Mononuclear cell (primary cell): ENCODE measurements at regions not wholly inside any gene's neighbourhood (a gene's known extent, or its start where the extent isn't known, plus 50 kb on each side); places are given as distances from the start of the nearest gene placed in this dataset.

ENCODE experiments used
- H3K27me3 ChIP-seq: 2 replicates; pipeline ENCODE4 v1.6.0; 2011; ENCODE audit warnings: low read length, control low read depth; ENCODE audit not compliant: insufficient read depth
- H3K4me1 ChIP-seq: 2 replicates; pipeline ENCODE4 v1.5.1; 2011; ENCODE audit warnings: mild to moderate bottlenecking, low read length, control low read depth; ENCODE audit not compliant: insufficient read depth
- H3K4me3 ChIP-seq: 2 replicates; pipeline ENCODE4 v1.5.1; 2011; ENCODE audit warnings: mild to moderate bottlenecking, low read length, moderate library complexity
- H3K9me3 ChIP-seq: 2 replicates; pipeline ENCODE4 v1.5.1; 2011; ENCODE audit warnings: low read depth, mild to moderate bottlenecking, control low read depth, low read length

DNA sequence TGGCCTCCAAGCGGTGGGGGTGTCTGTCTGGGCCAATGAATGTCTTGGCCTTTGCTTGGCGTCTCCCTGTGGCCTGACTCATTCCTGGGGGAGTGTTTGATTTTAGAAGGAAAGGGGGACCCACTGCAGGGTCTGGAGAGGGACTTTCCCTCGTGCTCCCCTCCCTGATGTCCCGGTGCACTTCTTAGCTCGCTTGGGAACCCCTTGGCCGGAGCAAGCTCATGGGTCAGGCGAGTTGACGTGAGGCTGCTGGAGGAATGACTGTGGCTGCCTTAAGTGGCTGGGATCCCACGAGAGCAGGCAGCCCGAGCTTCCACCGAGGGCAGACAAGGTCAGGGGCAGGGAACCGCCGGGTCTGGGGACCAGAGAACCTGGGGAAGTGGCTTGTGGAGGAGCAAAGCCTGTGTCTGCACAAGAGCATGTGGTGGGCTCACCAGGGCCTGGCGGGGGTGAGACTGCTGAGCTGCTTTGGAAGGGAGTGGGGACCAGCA lies 218.4 kb upstream of the C14orf180 start:
- no peak overlapping the region for H3K4me3 ChIP-seq
- no peaks in the 10 kb centered on the region for H3K9me3 ChIP-seq
- no peaks in the 10 kb centered on the region for H3K27me3 ChIP-seq
- H3K4me1 ChIP-seq: no peaks in the 10 kb centered on the region

DNA sequence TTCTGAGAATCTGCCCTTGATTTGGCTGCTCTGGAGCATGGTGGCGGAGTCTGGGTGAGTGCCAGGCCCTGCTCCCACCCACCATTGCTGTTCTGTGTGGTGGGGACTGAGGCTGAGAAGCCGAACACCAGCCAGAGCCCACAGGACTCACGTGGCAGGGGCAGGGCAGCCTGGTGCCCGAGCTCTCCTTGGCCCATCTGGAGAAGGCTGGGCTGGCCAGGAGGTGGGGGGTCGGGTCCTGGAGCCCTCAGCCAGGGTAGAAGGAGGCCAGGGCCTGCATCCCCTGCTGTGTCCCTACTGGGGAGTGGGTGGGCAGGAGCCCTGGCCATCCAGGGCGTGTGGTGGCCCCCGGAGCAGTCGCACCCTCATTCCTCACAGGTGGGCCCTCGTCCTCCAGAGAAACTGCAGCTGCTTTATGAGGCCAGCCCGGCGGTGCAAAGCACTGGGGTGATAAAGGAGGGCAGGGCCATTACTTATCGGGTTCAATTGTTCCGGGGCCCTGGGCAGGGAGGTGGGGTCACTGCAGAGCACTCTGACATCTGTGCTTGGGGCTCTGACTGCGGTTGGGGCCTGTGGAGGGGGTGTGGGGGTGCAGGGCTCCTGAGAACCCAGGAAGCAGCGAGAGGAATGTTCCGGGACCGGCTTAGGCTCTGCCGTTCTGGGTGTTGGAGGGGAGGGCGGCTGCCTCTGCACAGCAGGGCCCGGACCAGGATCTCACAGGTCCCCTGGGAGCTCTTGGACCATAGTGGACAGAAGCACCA lies 217.5 kb upstream of the C14orf180 start:
- no peaks in the 10 kb centered on the region for H3K4me1 ChIP-seq
- no peaks in the 10 kb centered on the region for H3K27me3 ChIP-seq
- H3K4me3 ChIP-seq: no peak overlapping the region
- H3K9me3 ChIP-seq: no peaks in the 10 kb centered on the region

DNA sequence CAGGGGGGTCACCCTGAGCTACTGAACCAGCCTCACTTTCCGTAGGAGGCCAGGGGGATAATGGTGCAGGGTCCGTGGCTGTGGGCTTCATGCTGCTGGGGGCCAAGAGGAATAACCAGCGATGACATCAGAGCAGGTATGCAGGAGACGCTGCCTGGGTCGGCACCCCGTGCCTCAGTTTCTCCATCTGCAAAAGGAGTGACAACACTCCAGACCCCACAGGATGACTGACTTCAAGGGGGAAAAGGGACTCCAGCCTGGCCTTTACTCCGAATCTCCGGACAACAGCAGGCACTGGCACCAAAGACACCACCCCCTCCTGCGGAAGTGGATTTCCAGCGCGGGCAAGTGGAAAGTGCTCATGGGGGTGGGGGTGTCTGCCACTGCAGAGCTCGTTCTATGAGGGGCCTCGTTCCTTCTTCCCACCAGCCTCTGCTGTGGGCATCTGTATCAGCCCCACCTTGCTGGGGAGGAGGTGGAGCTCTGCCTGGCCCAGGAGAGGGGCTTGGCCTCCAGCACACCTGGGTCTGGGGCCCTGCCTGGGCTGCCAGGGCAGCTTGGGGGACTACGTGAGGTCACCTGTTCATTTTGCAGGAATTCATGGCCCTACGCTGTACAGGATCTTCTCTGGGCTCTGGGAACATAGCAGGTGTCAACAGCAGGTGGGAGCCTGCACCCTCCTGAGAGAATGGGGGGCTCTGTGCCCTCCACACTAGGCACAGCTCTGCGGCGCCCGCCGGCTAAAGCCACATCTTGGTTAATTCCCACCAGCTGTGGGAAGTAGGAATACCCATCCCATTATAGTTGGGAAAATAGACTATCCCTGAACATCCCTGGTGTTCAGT lies 216.6 kb upstream of the C14orf180 start:
- H3K4me1 ChIP-seq: no peaks in the 10 kb centered on the region
- H3K9me3 ChIP-seq: no peaks in the 10 kb centered on the region
- no peak overlapping the region for H3K4me3 ChIP-seq
- H3K27me3 ChIP-seq: no peaks in the 10 kb centered on the region

DNA sequence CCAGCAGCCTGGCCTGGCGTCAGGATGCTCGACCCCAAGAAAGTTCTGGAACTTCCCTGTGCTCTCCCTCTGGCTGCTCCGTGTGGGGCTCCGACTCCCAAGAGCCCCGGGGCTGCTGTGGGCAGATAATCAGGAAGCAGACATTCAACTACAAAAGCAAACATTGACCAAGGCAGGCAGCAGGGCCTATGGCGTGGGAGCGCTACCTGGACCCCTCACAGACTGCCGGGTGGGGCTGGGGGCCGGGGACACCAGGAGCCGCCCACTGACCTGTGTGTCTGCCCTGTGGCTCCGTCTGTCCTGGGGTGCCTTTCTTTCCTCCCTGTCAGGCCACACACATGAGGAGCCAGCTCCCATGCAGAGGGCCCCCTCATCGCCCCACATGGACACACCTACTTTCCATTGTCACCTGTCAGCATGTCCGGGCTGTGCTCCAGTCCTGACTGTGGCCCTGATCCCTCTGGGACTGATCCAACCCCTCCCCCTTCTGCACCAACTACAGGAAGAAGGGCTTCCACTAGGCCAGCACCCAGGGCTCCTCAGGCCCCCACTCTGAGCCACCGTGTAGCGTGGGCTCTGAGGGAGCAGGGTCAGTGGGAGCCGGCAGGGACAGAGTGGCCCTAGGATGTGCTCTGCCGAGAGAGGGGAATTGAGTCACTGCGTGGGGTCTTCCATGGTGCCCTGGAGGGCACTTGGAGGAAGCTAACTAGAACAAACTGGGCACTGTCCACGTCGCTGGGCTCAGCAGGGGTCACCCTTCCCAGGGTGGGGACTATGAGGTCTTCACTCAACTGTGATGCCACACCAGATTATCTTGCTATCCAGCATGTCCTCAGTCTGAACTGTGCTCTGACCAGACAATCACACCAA lies 215.4 kb upstream of the C14orf180 start:
- H3K4me3 ChIP-seq: no peak overlapping the region
- H3K4me1 ChIP-seq: no peaks in the 10 kb centered on the region
- H3K9me3 ChIP-seq: no peaks in the 10 kb centered on the region

DNA sequence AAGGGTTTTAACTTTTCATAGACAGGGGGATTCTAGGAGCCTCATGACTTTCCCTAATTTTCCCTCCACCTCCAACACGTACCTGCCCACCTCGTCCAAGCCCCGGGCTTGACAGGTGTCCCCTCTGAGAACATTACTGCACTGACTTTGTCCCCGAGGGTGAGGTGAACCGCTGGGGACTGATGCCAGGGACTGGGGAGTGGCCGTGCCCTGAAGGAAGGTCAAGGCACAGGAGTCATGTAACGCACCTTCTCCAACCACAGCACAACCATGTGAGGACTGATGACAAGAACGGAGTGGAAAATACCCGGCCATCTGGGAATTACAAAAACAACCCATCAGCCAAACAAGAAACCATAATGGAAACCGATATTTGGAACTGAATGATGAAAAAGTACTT lies 214.7 kb upstream of the C14orf180 start:
- Histone ChIP-seq H3K4me3 (no peak overlapping the region), H3K4me1 (no peaks in the 10 kb centered on the region), H3K27me3 (no peaks in the 10 kb centered on the region), H3K9me3 (no peaks in the 10 kb centered on the region)

More for the DNA sequence above, 215.4 kb upstream of the C14orf180 start:
- no peaks in the 10 kb centered on the region for H3K27me3 ChIP-seq

DNA sequence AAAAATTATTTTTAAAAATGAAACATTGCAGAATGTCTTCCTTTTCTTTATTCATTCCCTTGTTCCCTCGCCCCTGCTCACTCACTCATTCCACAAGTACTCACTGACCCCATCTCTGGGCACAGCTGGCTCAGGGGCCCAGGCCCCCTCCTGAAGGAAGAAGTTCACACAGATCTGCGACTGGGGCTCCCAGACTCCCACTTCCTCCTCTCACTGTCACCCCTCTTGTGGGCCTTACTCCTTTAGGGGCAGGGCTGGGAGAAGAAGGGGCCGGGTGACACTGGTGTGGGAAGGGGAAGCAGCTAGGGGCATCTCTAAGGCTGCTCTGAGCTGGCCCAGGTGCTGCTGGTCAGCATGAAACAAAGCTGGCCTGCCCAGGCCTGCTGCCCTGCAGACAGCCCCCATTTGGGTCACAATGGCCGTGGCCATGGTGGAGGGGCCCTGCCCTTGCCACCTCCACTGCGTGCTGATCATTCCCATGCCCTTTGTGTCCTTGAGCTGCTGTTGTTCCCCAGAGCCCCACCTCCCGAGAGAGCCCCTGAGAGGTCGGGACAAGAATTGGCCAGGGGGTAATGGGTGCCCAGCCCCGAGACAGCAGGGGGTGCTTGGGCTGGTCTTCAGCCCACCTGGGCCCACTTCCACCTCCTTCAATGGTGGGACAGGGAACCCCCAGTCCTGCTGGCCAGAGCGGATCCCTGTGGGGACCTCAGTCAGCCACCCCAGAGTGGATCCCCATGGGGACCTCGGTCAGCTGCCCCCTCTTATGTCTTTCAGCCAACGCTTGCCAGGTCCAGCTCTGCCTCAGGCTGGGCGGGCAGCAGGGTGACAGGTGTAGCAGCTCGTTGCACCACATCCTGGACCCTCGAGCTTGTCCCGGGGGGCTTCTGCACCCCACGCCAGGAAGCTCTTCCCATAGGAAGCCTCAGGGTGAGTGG lies 212.4 kb upstream of the C14orf180 start:
- H3K4me3 ChIP-seq: no peak overlapping the region

DNA sequence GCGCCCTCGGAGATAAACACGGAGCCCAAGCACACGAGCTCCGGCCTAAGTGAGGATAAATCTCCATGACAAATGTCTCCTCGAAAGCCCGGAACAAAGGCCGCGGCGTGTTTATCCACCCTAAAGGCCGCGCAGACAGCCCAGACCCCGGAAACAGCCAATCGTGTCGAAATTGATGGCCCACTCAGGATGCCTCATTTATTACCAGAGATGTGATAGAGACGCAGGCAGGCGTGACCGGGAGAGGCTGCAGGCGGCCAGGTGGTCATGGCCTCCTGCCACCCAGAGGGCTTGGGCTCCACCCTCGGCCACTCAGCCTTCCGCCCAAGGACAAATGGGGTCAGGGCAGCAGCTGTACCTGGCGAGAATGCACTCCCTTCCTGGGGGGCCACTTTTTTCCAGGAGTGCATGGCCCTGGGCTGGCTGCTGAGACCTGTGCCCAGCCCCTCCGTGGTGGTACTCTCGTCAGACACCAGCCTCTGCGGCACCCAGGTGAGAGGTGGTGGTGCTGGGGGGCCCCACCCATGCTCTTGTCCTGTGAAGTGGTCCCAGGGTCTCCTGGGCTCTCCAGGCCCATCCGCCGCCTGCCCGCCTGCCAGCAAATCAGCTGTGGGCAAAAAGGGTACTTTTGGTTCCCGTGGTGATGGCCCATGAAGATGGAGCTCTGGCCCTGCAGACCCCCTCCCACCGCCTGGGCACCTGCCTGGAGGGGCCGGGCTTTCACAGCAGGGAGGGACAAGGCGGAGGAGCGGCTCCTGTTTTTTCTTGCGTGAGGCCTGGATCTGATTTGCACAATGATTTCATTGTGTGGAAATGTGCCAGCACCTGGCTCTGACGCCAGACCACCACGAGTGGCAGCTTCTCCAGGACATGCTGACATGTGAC lies 211.5 kb upstream of the C14orf180 start:
- Histone ChIP-seq H3K4me3 (no peak overlapping the region), H3K9me3 (no peaks in the 10 kb centered on the region), H3K27me3 (no peaks in the 10 kb centered on the region), H3K4me1 (no peaks in the 10 kb centered on the region)

More for the DNA sequence above, 212.4 kb upstream of the C14orf180 start:
- no peaks in the 10 kb centered on the region for H3K4me1 ChIP-seq
- H3K9me3 ChIP-seq: no peaks in the 10 kb centered on the region
- H3K27me3 ChIP-seq: no peaks in the 10 kb centered on the region

DNA sequence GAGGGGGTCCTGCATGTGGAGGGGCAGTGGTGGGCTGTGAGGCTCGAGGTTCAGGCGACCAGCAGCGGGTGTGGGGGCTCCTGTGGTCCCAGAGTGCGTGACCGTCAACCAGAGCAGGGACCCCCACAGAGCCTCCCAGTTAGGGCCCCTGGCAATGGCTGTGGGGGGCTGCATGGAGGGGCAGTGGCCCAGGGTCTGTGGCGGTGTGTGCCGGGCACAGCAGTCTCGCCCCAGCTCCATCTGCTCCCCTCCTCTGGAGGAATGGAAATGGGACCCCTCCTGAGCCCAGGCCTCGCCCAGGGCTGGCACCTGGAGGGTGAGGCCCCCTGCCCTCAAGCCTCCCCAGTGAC lies 210.8 kb upstream of the C14orf180 start:
- Histone ChIP-seq H3K9me3 (no peaks in the 10 kb centered on the region), H3K4me1 (no peaks in the 10 kb centered on the region), H3K4me3 (no peak overlapping the region), H3K27me3 (no peaks in the 10 kb centered on the region)

DNA sequence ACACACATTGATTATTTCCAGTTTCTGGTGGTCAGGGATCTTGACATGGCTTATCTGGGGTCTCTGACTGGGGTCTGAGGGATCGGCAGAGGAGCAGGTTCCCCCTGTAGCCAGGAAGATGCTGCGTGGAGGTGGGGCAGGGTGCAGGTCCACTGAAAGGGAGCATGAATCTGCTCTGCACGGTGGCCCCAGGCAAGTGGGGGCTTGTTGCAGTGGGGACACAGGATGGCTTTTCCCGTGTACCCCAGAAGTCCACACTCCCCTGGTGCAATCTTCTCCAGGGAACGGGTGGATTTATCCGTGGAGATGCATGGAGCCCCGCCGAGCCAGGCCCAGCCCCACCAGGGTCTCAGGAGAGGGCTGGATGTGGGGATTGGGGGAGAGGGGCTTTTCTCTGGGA lies 210.4 kb upstream of the C14orf180 start:
- H3K4me1 ChIP-seq: no peaks in the 10 kb centered on the region
- no peaks in the 10 kb centered on the region for H3K9me3 ChIP-seq
- H3K27me3 ChIP-seq: no peaks in the 10 kb centered on the region
- H3K4me3 ChIP-seq: no peak overlapping the region

DNA sequence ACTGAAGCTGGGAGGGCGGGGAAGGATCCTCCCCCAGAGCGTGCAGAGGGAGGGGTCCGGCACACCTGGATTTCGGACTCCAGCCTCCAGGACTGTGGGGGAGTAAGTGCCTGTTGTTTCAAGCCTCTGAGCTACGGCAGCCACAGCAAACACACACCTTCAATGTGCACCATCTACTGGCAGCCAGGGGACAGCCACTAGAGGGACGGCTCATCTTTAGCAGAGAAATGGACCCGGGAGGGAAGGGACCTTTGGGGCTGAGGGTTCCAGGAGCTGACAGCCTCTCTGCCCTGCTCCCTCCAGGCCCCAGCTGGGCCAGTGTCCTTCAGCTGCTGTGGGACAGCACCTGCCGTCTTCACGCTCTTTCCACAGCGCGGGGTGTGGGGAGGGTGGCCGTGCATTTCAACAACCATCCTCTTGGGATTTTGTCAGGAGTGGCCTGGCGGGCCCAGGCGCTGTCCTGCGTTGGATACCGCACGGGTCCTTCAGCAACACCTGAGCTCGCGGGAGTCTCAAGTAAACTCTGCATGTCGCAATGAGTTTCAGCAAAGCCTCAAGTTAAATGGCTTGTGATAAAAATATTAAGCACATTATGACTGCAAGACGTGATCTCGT lies 209.2 kb upstream of the C14orf180 start:
- Histone ChIP-seq H3K9me3 (no peaks in the 10 kb centered on the region), H3K27me3 (no peaks in the 10 kb centered on the region), H3K4me1 (no peaks in the 10 kb centered on the region), H3K4me3 (no peak overlapping the region)

DNA sequence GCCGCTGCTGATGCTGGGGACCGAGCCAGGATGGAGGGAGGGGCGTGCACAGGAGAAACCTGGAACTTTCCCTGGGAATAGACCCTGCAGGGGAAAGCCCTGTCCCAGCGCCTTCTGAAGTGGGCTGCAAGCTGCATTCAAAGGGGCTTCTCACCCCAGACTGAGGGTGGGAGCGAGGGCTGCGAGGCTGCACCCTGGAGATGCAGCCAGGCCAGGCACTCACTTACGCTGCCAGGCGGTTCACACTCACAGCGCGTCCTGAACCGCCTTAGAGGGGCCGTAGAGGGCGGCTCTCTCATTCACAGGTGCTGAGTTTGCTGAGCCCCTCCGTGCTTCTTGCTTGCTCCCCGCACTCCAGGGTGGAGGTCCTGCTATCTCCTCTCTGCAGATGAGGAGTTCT lies 208.5 kb upstream of the C14orf180 start:
- H3K9me3 ChIP-seq: no peaks in the 10 kb centered on the region
- H3K4me3 ChIP-seq: no peak overlapping the region
- H3K27me3 ChIP-seq: no peaks in the 10 kb centered on the region
- H3K4me1 ChIP-seq: no peaks in the 10 kb centered on the region

DNA sequence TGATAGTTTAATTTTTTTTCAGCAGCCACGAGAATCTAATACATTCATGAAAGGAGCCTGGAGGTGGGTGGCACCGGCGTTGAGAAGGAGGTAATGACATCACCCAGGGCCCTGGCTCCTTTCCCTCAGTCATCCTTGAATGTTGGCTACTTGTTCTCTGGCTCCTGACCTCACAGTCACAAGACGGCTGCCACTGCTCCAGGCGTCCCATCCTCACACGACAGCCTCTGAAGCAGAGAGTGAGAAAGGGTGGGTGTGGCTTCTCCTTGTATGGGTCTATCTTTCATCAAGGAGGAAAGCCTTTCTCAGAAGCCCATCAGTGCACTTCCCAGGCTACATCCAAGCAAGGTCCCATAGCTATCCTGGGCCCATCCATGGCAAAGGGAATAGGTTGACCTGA lies 207.6 kb upstream of the C14orf180 start:
- no peaks in the 10 kb centered on the region for H3K27me3 ChIP-seq
- H3K9me3 ChIP-seq: no peaks in the 10 kb centered on the region
- H3K4me1 ChIP-seq: no peaks in the 10 kb centered on the region
- H3K4me3 ChIP-seq: no peak overlapping the region

DNA sequence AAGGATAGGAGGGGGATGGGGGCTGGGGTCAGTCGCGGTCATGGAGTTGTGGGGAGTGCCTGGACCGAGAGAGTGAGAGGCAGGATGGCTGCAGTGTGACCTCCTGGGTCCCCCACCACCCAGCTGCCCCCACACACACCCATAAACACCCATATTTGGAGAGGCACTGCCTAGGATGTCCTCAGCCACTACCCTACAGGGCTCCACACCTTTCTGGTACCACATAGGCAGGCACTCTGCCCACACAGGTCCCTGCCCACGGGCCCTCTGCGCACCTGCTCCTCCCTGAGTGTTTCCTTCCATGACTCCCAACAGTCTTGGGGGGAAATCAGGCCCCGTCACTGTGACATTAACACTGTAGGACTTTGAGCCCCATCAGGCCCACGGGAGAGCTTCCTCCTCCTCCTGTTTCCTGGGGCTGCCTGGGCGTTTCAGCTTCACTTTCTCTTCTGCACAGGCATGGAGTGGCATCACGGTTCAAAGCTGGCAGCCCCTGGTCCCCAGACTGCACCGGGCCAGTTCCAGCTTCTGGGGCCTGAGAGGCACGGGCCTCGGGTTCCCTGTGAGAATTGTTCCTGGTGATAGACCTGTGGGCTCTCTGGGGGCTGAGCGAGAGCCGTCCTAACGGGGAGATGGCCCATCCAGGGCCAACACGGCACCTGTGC lies 207.0 kb upstream of the C14orf180 start:
- H3K4me3 ChIP-seq: no peak overlapping the region
- no peaks in the 10 kb centered on the region for H3K27me3 ChIP-seq
- no peaks in the 10 kb centered on the region for H3K4me1 ChIP-seq

More for the DNA sequence above, 207.0 kb upstream of the C14orf180 start:
- H3K9me3 ChIP-seq: no peaks in the 10 kb centered on the region
